ENCODE measurements at regions not wholly inside any gene's neighbourhood (a gene's known extent, or its start where the extent isn't known, plus 50 kb on each side); places are given as distances from the start of the nearest gene placed in this dataset.
A peak's percentile ranks its signal among the peaks of the same experiment; 100 is the strongest.

DNA sequence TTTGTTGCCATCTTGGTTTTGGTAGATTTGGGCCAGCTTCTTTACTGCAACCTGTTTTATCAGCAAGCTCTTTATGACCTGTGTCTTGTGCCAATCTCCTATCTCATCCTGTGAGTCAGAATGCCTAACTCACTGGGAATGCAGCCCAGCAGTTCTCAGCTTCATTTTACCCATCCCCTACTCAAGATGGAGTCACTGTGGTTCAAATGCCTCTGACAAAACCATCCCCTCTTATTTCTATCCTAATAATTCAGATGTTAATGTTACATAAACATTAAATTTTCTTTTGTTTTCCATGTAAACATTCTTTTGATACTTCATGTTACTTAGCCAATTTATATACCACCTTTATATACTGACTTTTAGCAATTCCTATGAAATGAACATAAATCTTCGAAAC, 746.3 kb downstream of the CDH18 start (continued):
- TF ChIP-seq POLR2G (IDR thresholded peaks at IDR 0.05; ENCODE audit: low read depth, low read length), result no peak
- TF ChIP-seq, protein P1, sequence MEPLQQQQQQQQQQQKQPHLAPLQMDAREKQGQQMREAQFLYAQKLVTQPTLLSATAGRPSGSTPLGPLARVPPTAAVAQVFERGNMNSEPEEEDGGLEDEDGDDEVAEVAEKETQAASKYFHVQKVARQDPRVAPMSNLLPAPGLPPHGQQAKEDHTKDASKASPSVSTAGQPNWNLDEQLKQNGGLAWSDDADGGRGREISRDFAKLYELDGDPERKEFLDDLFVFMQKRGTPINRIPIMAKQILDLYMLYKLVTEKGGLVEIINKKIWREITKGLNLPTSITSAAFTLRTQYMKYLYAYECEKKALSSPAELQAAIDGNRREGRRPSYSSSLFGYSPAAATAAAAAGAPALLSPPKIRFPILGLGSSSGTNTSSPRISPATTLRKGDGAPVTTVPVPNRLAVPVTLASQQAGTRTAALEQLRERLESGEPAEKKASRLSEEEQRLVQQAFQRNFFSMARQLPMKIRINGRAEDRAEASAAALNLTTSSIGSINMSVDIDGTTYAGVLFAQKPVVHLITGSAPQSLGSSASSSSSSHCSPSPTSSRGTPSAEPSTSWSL (CRISPR knock-in tag; IDR thresholded peaks at IDR 0.05; ENCODE audit: borderline replicate concordance), result no peak
- TF ChIP-seq ZSCAN32 (CRISPR knock-in tag; IDR thresholded peaks at IDR 0.05), result 0 out of 2 replicates have a peak, but pooled peaks have one; percentile 18
- TF ChIP-seq FOSL1 (tag; conservative IDR thresholded peaks at IDR 0.05), result no peak
- TF ChIP-seq, protein P2, sequence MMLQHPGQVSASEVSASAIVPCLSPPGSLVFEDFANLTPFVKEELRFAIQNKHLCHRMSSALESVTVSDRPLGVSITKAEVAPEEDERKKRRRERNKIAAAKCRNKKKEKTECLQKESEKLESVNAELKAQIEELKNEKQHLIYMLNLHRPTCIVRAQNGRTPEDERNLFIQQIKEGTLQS (IDR thresholded peaks at IDR 0.05), result no peak
- TF ChIP-seq, protein P2 (CRISPR knock-in tag; conservative IDR thresholded peaks at IDR 0.05), result no peak
- no peak for TF ChIP-seq CEBPB (tag; IDR thresholded peaks at IDR 0.05)
- no peak for TF ChIP-seq CAMTA2 (CRISPR knock-in tag; conservative IDR thresholded peaks at IDR 0.05)
- TF ChIP-seq POU5F1 (IDR thresholded peaks at IDR 0.05; ENCODE audit: borderline replicate concordance, low read depth, low read length, partially characterized antibody), result no peak
- TF ChIP-seq, protein P3, sequence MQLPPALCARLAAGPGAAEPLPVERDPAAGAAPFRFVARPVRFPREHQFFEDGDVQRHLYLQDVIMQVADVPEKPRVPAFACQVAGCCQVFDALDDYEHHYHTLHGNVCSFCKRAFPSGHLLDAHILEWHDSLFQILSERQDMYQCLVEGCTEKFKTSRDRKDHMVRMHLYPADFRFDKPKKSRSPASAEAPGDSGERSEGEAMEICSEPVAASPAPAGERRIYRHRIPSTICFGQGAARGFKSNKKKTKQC (CRISPR knock-in tag; IDR thresholded peaks at IDR 0.05), result no peak
- peak; percentile 31; the same call in 1 of the 2 replicates for TF ChIP-seq ZNF239 (CRISPR knock-in tag; IDR thresholded peaks at IDR 0.05)
- peak; percentile 72; the same call in 1 of the 2 replicates for TF ChIP-seq ZNF134 (CRISPR knock-in tag; conservative IDR thresholded peaks at IDR 0.05)
- TF ChIP-seq RCOR1 (IDR thresholded peaks at IDR 0.05; ENCODE audit: borderline replicate concordance in 1 of 2, low read depth in 2 of 2, low read length in 2 of 2), result no peak
- TF ChIP-seq, protein P4, sequence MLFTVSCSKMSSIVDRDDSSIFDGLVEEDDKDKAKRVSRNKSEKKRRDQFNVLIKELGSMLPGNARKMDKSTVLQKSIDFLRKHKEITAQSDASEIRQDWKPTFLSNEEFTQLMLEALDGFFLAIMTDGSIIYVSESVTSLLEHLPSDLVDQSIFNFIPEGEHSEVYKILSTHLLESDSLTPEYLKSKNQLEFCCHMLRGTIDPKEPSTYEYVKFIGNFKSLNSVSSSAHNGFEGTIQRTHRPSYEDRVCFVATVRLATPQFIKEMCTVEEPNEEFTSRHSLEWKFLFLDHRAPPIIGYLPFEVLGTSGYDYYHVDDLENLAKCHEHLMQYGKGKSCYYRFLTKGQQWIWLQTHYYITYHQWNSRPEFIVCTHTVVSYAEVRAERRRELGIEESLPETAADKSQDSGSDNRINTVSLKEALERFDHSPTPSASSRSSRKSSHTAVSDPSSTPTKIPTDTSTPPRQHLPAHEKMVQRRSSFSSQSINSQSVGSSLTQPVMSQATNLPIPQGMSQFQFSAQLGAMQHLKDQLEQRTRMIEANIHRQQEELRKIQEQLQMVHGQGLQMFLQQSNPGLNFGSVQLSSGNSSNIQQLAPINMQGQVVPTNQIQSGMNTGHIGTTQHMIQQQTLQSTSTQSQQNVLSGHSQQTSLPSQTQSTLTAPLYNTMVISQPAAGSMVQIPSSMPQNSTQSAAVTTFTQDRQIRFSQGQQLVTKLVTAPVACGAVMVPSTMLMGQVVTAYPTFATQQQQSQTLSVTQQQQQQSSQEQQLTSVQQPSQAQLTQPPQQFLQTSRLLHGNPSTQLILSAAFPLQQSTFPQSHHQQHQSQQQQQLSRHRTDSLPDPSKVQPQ (CRISPR knock-in tag; IDR thresholded peaks at IDR 0.05; ENCODE audit: borderline replicate concordance), result 0 out of 2 replicates have a peak, but pooled peaks have one; percentile 8
- TF ChIP-seq, protein P5, sequence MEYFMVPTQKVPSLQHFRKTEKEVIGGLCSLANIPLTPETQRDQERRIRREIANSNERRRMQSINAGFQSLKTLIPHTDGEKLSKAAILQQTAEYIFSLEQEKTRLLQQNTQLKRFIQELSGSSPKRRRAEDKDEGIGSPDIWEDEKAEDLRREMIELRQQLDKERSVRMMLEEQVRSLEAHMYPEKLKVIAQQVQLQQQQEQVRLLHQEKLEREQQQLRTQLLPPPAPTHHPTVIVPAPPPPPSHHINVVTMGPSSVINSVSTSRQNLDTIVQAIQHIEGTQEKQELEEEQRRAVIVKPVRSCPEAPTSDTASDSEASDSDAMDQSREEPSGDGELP (CRISPR knock-in tag; IDR thresholded peaks at IDR 0.05; ENCODE audit: borderline replicate concordance), result no peak
- TF ChIP-seq ELF2 (CRISPR knock-in tag; IDR thresholded peaks at IDR 0.05), result no peak
- TF ChIP-seq HDAC6 (IDR thresholded peaks at IDR 0.05; ENCODE audit: low read depth, low read length), result no peak
- TF ChIP-seq HNRNPUL1 (IDR thresholded peaks at IDR 0.05; ENCODE audit: low read length), result no peak
- TF ChIP-seq TSC22D4 (tag; IDR thresholded peaks at IDR 0.05), result no peak
- TF ChIP-seq ZNF354B (CRISPR knock-in tag; IDR thresholded peaks at IDR 0.05), result no peak
- TF ChIP-seq NFE2 (IDR thresholded peaks at IDR 0.05; ENCODE audit: low read depth), result no peak
- TF ChIP-seq KHSRP (IDR thresholded peaks at IDR 0.05), result no peak
- TF ChIP-seq ESRRB (CRISPR knock-in tag; IDR thresholded peaks at IDR 0.05; ENCODE audit: borderline replicate concordance), result no peak
